Right cardiac atrium (tissue), 5 donors: ENCODE measurements at regions not wholly inside any gene's neighbourhood (a gene's known extent, or its start where the extent isn't known, plus 50 kb on each side); places are given as distances from the start of the nearest gene placed in this dataset.
"Not testable (repeated sequence)": the region's sequence is repeated elsewhere in the genome, so short reads cannot be mapped to it uniquely, and the experiment has no call there.

ENCODE experiments used
- ATAC-seq, 2 donors: fragments of 200-7000 bp; cut with Tn5 transposase; one replicate each; pipeline versions ENCODE4 v1.8.0 to v1.9.1; 2020; ENCODE audit warnings: moderate library complexity in 2 of 2, mild to moderate bottlenecking in 1 of 2
- DNase-seq, 3 donors: peaks; one replicate each; pipeline ENCODE4 v3.0.0-alpha.2; 2020
- H3K27ac ChIP-seq: one replicate; pipeline ENCODE4 v1.5.1; 2013; ENCODE audit warnings: mild to moderate bottlenecking, low read length, control low read depth, moderate library complexity
- H3K27me3 ChIP-seq: one replicate; pipeline ENCODE4 v1.6.1; 2013; ENCODE audit not compliant: control insufficient read depth, insufficient read depth
- H3K4me1 ChIP-seq: one replicate; pipeline ENCODE4 v1.6.1; 2013; ENCODE audit warnings: low read length; ENCODE audit not compliant: control insufficient read depth, insufficient read depth
- H3K4me3 ChIP-seq: one replicate; pipeline ENCODE4 v1.5.1; 2013; ENCODE audit warnings: low read length, control low read depth
- H3K9me3 ChIP-seq: one replicate; pipeline ENCODE4 v1.6.1; 2013; ENCODE audit warnings: low read length; ENCODE audit not compliant: control insufficient read depth
- WGBS: extraction: QIAGEN DNeasy Blood & Tissue Kit; methylation state at CpG from one replicate; pipeline ENCODE4 v1.1.7; 2013; 5-methylcytosine and 5-hydroxymethylcytosine counted together
- intact Hi-C, 4 donors: fragments of 100-400 bp; cut with DNase I; formaldehyde crosslinking; loops; one replicate each; pipeline versions ENCODE4 v1.11.0 to v1.14.0; 2022 to 2023
- donor health status: healthy with polysubstance abuse.
- donor health status: DM: no; HTN: yes; CAD: no.
- donor health status: DM: no; HTN: no; CAD: no.
- donor health status: DM: no; HTN: yes; CAD: no; lungs with severe emphysema.
- donor health status: DM: yes; HTN: yes; CAD: no.

GRCh38 chr11:13184295-13184794, 93.2 kb upstream of the BMAL1 start:
- Histone ChIP-seq H3K9me3 (no peaks in the 10 kb centered on the region), H3K27ac (no peak overlapping the region), H3K4me3 (no peak overlapping the region), H3K4me1 (no peaks in the 10 kb centered on the region), H3K27me3 (no peaks in the 10 kb centered on the region)
- DNase-seq = no peak
- intact Hi-C loops = loop anchor here in 2 of 4 donors (5.0 kb wide), 2 partner anchors 217 to 222 kb away; no protein-coding TSS in a partner anchor
- ATAC-seq = no peak
- WGBS = 72% methylated on average over 9 of the region's 9 CpGs

- Histone ChIP-seq H3K4me1 (no peaks in the 10 kb centered on the region), H3K27ac (no peak overlapping the region), H3K27me3 (no peaks in the 10 kb centered on the region), H3K4me3 (no peak overlapping the region), H3K9me3 (no peaks in the 10 kb centered on the region)
- ATAC-seq (no peak), DNase-seq (no peak)
- intact Hi-C loops = no loop called here
Measured at GRCh38 chr11:13188179-13188578, 89.4 kb upstream of the BMAL1 start.

- DNase-seq (no peak), ATAC-seq (no peak)
- H3K27ac ChIP-seq = no peak overlapping the region
- 62% methylated on average over 4 of the region's 4 CpGs for WGBS
- intact Hi-C loops = no loop called here
- H3K4me1 ChIP-seq = no peaks in the 10 kb centered on the region
- no peak overlapping the region for H3K4me3 ChIP-seq
- H3K27me3 ChIP-seq = no peaks in the 10 kb centered on the region
- no peaks in the 10 kb centered on the region for H3K9me3 ChIP-seq
Measured at GRCh38 chr11:13189561-13190426, 87.8 kb upstream of the BMAL1 start.

GRCh38 chr11:13193613-13194012, 84.0 kb upstream of the BMAL1 start:
- H3K27ac ChIP-seq = no peak overlapping the region
- intact Hi-C loops = no loop called here
- no peaks in the 10 kb centered on the region for H3K9me3 ChIP-seq
- no peak overlapping the region for H3K4me3 ChIP-seq
- DNase-seq = no peak
- ATAC-seq = no peak
- H3K4me1 ChIP-seq = no peaks in the 10 kb centered on the region
- no peaks in the 10 kb centered on the region for H3K27me3 ChIP-seq
- 57% methylated on average over 4 of the region's 4 CpGs for WGBS

GRCh38 chr11:13197374-13197773, 80.2 kb upstream of the BMAL1 start:
- ATAC-seq, intact Hi-C loops, H3K4me1 ChIP-seq, H3K9me3 ChIP-seq, H3K27me3 ChIP-seq, DNase-seq, H3K27ac ChIP-seq, H3K4me3 ChIP-seq: not testable (repeated sequence)
- 49% methylated on average over 1 of the region's 1 CpG for WGBS

- Histone ChIP-seq H3K27me3 (no peaks in the 10 kb centered on the region), H3K4me1 (peaks cover 6% of the 10 kb centered on the region), H3K27ac (no peak overlapping the region), H3K9me3 (no peaks in the 10 kb centered on the region), H3K4me3 (no peak overlapping the region)
- intact Hi-C loops = loop anchor here in 1 of 4 donors (10.0 kb wide), 1 partner anchor 139 kb away; no protein-coding TSS in a partner anchor
- WGBS = 81% methylated on average over 4 of the region's 4 CpGs
- ATAC-seq (no peak), DNase-seq (no peak)
Measured at GRCh38 chr11:13205486-13205885, 72.1 kb upstream of the BMAL1 start.

GRCh38 chr11:13206086-13206640, 71.4 kb upstream of the BMAL1 start:
- no peak for ATAC-seq
- intact Hi-C loops = loop anchor here in 1 of 4 donors (10.0 kb wide), 1 partner anchor 139 kb away; no protein-coding TSS in a partner anchor
- H3K27ac ChIP-seq = no peak overlapping the region
- H3K27me3 ChIP-seq = no peaks in the 10 kb centered on the region
- no peaks in the 10 kb centered on the region for H3K9me3 ChIP-seq
- no peak overlapping the region for H3K4me3 ChIP-seq
- 84% methylated on average over 6 of the region's 6 CpGs for WGBS
- peaks cover 6% of the 10 kb centered on the region for H3K4me1 ChIP-seq
- no peak for DNase-seq

GRCh38 chr11:13207270-13207664, 70.3 kb upstream of the BMAL1 start:
- no peak overlapping the region for H3K27ac ChIP-seq
- H3K4me1 ChIP-seq = peaks cover 6% of the 10 kb centered on the region
- H3K27me3 ChIP-seq = no peaks in the 10 kb centered on the region
- ATAC-seq (no peak), DNase-seq (no peak)
- H3K4me3 ChIP-seq = no peak overlapping the region
- intact Hi-C loops = loop anchor here in 1 of 4 donors (10.0 kb wide), 1 partner anchor 138 kb away; no protein-coding TSS in a partner anchor
- no peaks in the 10 kb centered on the region for H3K9me3 ChIP-seq
- 70% methylated on average over 3 of the region's 3 CpGs for WGBS

- DNase-seq = peak; percentile 43 to 72 (median 48)
- Histone ChIP-seq H3K27me3 (no peaks in the 10 kb centered on the region), H3K4me3 (peak overlapping the region; percentile 46), H3K27ac (peak overlapping the region; percentile 69), H3K9me3 (no peaks in the 10 kb centered on the region), H3K4me1 (peaks cover 6% of the 10 kb centered on the region)
- intact Hi-C loops = loop anchor here in 1 of 4 donors (10.0 kb wide), 1 partner anchor 137 kb away; no protein-coding TSS in a partner anchor
- WGBS = 17% methylated on average over 16 of the region's 16 CpGs
- ATAC-seq = peak; percentile 74 to 82
Measured at GRCh38 chr11:13207665-13208594, 69.7 kb upstream of the BMAL1 start.

- Histone ChIP-seq H3K27ac (no peak overlapping the region), H3K4me1 (peaks cover 6% of the 10 kb centered on the region), H3K9me3 (no peaks in the 10 kb centered on the region), H3K4me3 (no peak overlapping the region), H3K27me3 (no peaks in the 10 kb centered on the region)
- intact Hi-C loops = loop anchor here in 1 of 4 donors (10.0 kb wide), 1 partner anchor 136 kb away; no protein-coding TSS in a partner anchor
- WGBS = 70% methylated on average over 3 of the region's 3 CpGs
- ATAC-seq (no peak), DNase-seq (no peak)
Measured at GRCh38 chr11:13208921-13209320, 68.7 kb upstream of the BMAL1 start.
